ENCODE measurements at regions not wholly inside any gene's neighbourhood (a gene's known extent, or its start where the extent isn't known, plus 50 kb on each side); places are given as distances from the start of the nearest gene placed in this dataset.

- Histone ChIP-seq H3K27me3 (ENCODE audit: control insufficient read depth in 1 of 2, insufficient read depth in 1 of 2, low read length in 2 of 2) (no peaks in the 10 kb centered on the region), H2BK15ac (ENCODE audit: low read depth, poor library complexity, severe bottlenecking) (no peak overlapping the region), H2BK5ac (ENCODE audit: low read depth, low read length, poor library complexity, severe bottlenecking) (no peak overlapping the region), H3K4ac (ENCODE audit: low read depth in 1 of 2, low read length in 2 of 2) (no peak overlapping the region), H3K9me3 (ENCODE audit: control insufficient read depth, low read length) (peaks cover 3% of the 10 kb centered on the region), H2BK120ac (ENCODE audit: low read depth, low read length) (no peak overlapping the region), H2BK12ac (ENCODE audit: low read length in 2 of 2) (no peak overlapping the region), H3K18ac (ENCODE audit: low read depth in 1 of 2, low read length in 2 of 2) (no peak overlapping the region), H3K36me3 (ENCODE audit: control insufficient read depth in 1 of 2, insufficient read depth in 2 of 2, low read depth in 1 of 2, low read length in 2 of 2) (no peaks in the 10 kb centered on the region), H3K79me1 (replicated peaks; ENCODE audit: low read length, poor library complexity, severe bottlenecking) (no peaks in the 10 kb centered on the region), H3K27ac (ENCODE audit: low read length, poor library complexity, severe bottlenecking) (no peak overlapping the region), H4K91ac (ENCODE audit: low read length) (no peak overlapping the region), H4K8ac (ENCODE audit: low read length) (no peak overlapping the region), H3K23ac (ENCODE audit: low read length in 2 of 2) (no peak overlapping the region), H2AFZ (ENCODE audit: low read depth, low read length) (no peak overlapping the region), H3K4me1 (ENCODE audit: control insufficient read depth, insufficient read depth, low read depth, low read length) (no peaks in the 10 kb centered on the region), H2AK5ac (ENCODE audit: low read length, severe bottlenecking) (no peak overlapping the region), H3K4me3 (ENCODE audit: insufficient read depth in 1 of 2, low read depth in 1 of 2, low read length in 2 of 2) (no peak overlapping the region), H3K4me2 (ENCODE audit: low read length, poor library complexity, severe bottlenecking) (no peak overlapping the region), H3K14ac (ENCODE audit: low read length in 2 of 2) (no peak overlapping the region), H3K9ac (ENCODE audit: low read length) (no peak overlapping the region)
- WGBS, result 82% methylated on average over 2 of the region's 2 CpGs
- no peak for DNase-seq
These were observed 250.6 kb upstream of the TENM4 start for GRCh38 chr11:79691445-79691844.

GRCh38 chr11:79686703-79687419, 246.0 kb upstream of the TENM4 start:
- H3K79me1 ChIP-seq (replicated peaks; ENCODE audit: low read length, poor library complexity, severe bottlenecking), result no peaks in the 10 kb centered on the region
- H3K4me3 ChIP-seq (ENCODE audit: insufficient read depth in 1 of 2, low read depth in 1 of 2, low read length in 2 of 2), result no peak overlapping the region
- H3K23ac ChIP-seq (ENCODE audit: low read length in 2 of 2), result no peak overlapping the region
- H2BK15ac ChIP-seq (ENCODE audit: low read depth, poor library complexity, severe bottlenecking), result no peak overlapping the region
- H3K27ac ChIP-seq (ENCODE audit: low read length, poor library complexity, severe bottlenecking), result no peak overlapping the region
- no peaks in the 10 kb centered on the region for H3K36me3 ChIP-seq (ENCODE audit: control insufficient read depth in 1 of 2, insufficient read depth in 2 of 2, low read depth in 1 of 2, low read length in 2 of 2)
- WGBS, result 100% methylated on average over 2 of the region's 5 CpGs
- H2BK5ac ChIP-seq (ENCODE audit: low read depth, low read length, poor library complexity, severe bottlenecking), result no peak overlapping the region
- H2BK120ac ChIP-seq (ENCODE audit: low read depth, low read length), result no peak overlapping the region
- H3K4me1 ChIP-seq (ENCODE audit: control insufficient read depth, insufficient read depth, low read depth, low read length), result no peaks in the 10 kb centered on the region
- H3K9ac ChIP-seq (ENCODE audit: low read length), result no peak overlapping the region
- H2AK5ac ChIP-seq (ENCODE audit: low read length, severe bottlenecking), result no peak overlapping the region
- no peak overlapping the region for H3K18ac ChIP-seq (ENCODE audit: low read depth in 1 of 2, low read length in 2 of 2)
- no peak overlapping the region for H2BK12ac ChIP-seq (ENCODE audit: low read length in 2 of 2)
- no peak overlapping the region for H2AFZ ChIP-seq (ENCODE audit: low read depth, low read length)
- no peak overlapping the region for H3K4ac ChIP-seq (ENCODE audit: low read depth in 1 of 2, low read length in 2 of 2)
- H3K9me3 ChIP-seq (ENCODE audit: control insufficient read depth, low read length), result peaks cover 3% of the 10 kb centered on the region
- H3K14ac ChIP-seq (ENCODE audit: low read length in 2 of 2), result no peak overlapping the region
- no peak overlapping the region for H3K4me2 ChIP-seq (ENCODE audit: low read length, poor library complexity, severe bottlenecking)
- no peaks in the 10 kb centered on the region for H3K27me3 ChIP-seq (ENCODE audit: control insufficient read depth in 1 of 2, insufficient read depth in 1 of 2, low read length in 2 of 2)
- no peak for DNase-seq
- no peak overlapping the region for H4K8ac ChIP-seq (ENCODE audit: low read length)
- H4K91ac ChIP-seq (ENCODE audit: low read length), result no peak overlapping the region

GRCh38 chr11:79683930-79684329, 243.1 kb upstream of the TENM4 start:
- Histone ChIP-seq H2BK120ac (ENCODE audit: low read depth, low read length) (no peak overlapping the region), H2BK5ac (ENCODE audit: low read depth, low read length, poor library complexity, severe bottlenecking) (no peak overlapping the region), H2AFZ (ENCODE audit: low read depth, low read length) (no peak overlapping the region), H3K4me2 (ENCODE audit: low read length, poor library complexity, severe bottlenecking) (no peak overlapping the region), H2AK5ac (ENCODE audit: low read length, severe bottlenecking) (no peak overlapping the region), H3K9ac (ENCODE audit: low read length) (no peak overlapping the region), H3K27ac (ENCODE audit: low read length, poor library complexity, severe bottlenecking) (no peak overlapping the region), H3K23ac (ENCODE audit: low read length in 2 of 2) (no peak overlapping the region), H3K4me1 (ENCODE audit: control insufficient read depth, insufficient read depth, low read depth, low read length) (no peaks in the 10 kb centered on the region), H3K4me3 (ENCODE audit: insufficient read depth in 1 of 2, low read depth in 1 of 2, low read length in 2 of 2) (no peak overlapping the region), H3K36me3 (ENCODE audit: control insufficient read depth in 1 of 2, insufficient read depth in 2 of 2, low read depth in 1 of 2, low read length in 2 of 2) (no peaks in the 10 kb centered on the region), H4K8ac (ENCODE audit: low read length) (no peak overlapping the region), H2BK12ac (ENCODE audit: low read length in 2 of 2) (no peak overlapping the region), H4K91ac (ENCODE audit: low read length) (no peak overlapping the region), H3K14ac (ENCODE audit: low read length in 2 of 2) (no peak overlapping the region), H2BK15ac (ENCODE audit: low read depth, poor library complexity, severe bottlenecking) (no peak overlapping the region), H3K4ac (ENCODE audit: low read depth in 1 of 2, low read length in 2 of 2) (no peak overlapping the region), H3K27me3 (ENCODE audit: control insufficient read depth in 1 of 2, insufficient read depth in 1 of 2, low read length in 2 of 2) (no peaks in the 10 kb centered on the region), H3K79me1 (replicated peaks; ENCODE audit: low read length, poor library complexity, severe bottlenecking) (no peaks in the 10 kb centered on the region), H3K18ac (ENCODE audit: low read depth in 1 of 2, low read length in 2 of 2) (no peak overlapping the region), H3K9me3 (ENCODE audit: control insufficient read depth, low read length) (no peaks in the 10 kb centered on the region)
- DNase-seq, result no peak
- 71% methylated on average over 1 of the region's 1 CpG for whole genome bisulfite sequencing

GRCh38 chr11:79678780-79679452, 238.1 kb upstream of the TENM4 start:
- Histone ChIP-seq H2BK12ac (ENCODE audit: low read length in 2 of 2) (no peak overlapping the region), H2AFZ (ENCODE audit: low read depth, low read length) (no peak overlapping the region), H3K4ac (ENCODE audit: low read depth in 1 of 2, low read length in 2 of 2) (no peak overlapping the region), H3K18ac (ENCODE audit: low read depth in 1 of 2, low read length in 2 of 2) (no peak overlapping the region), H2BK5ac (ENCODE audit: low read depth, low read length, poor library complexity, severe bottlenecking) (no peak overlapping the region), H2AK5ac (ENCODE audit: low read length, severe bottlenecking) (no peak overlapping the region), H2BK120ac (ENCODE audit: low read depth, low read length) (no peak overlapping the region), H3K4me1 (ENCODE audit: control insufficient read depth, insufficient read depth, low read depth, low read length) (no peaks in the 10 kb centered on the region), H3K23ac (ENCODE audit: low read length in 2 of 2) (no peak overlapping the region), H4K8ac (ENCODE audit: low read length) (no peak overlapping the region), H3K27ac (ENCODE audit: low read length, poor library complexity, severe bottlenecking) (no peak overlapping the region), H3K9ac (ENCODE audit: low read length) (no peak overlapping the region), H3K4me3 (ENCODE audit: insufficient read depth in 1 of 2, low read depth in 1 of 2, low read length in 2 of 2) (no peak overlapping the region), H3K14ac (ENCODE audit: low read length in 2 of 2) (no peak overlapping the region), H3K79me1 (replicated peaks; ENCODE audit: low read length, poor library complexity, severe bottlenecking) (no peaks in the 10 kb centered on the region), H3K27me3 (ENCODE audit: control insufficient read depth in 1 of 2, insufficient read depth in 1 of 2, low read length in 2 of 2) (no peaks in the 10 kb centered on the region), H4K91ac (ENCODE audit: low read length) (no peak overlapping the region), H3K4me2 (ENCODE audit: low read length, poor library complexity, severe bottlenecking) (no peak overlapping the region), H3K36me3 (ENCODE audit: control insufficient read depth in 1 of 2, insufficient read depth in 2 of 2, low read depth in 1 of 2, low read length in 2 of 2) (no peaks in the 10 kb centered on the region), H3K9me3 (ENCODE audit: control insufficient read depth, low read length) (no peaks in the 10 kb centered on the region), H2BK15ac (ENCODE audit: low read depth, poor library complexity, severe bottlenecking) (no peak overlapping the region)
- 53% methylated on average over 3 of the region's 5 CpGs for WGBS
- no peak for DNase-seq
